ENCODE measurements at regions not wholly inside any gene's neighbourhood (a gene's known extent, or its start where the extent isn't known, plus 50 kb on each side); places are given as distances from the start of the nearest gene placed in this dataset.
"Not testable (repeated sequence)": the region's sequence is repeated elsewhere in the genome, so short reads cannot be mapped to it uniquely, and the experiment has no call there.

DNA sequence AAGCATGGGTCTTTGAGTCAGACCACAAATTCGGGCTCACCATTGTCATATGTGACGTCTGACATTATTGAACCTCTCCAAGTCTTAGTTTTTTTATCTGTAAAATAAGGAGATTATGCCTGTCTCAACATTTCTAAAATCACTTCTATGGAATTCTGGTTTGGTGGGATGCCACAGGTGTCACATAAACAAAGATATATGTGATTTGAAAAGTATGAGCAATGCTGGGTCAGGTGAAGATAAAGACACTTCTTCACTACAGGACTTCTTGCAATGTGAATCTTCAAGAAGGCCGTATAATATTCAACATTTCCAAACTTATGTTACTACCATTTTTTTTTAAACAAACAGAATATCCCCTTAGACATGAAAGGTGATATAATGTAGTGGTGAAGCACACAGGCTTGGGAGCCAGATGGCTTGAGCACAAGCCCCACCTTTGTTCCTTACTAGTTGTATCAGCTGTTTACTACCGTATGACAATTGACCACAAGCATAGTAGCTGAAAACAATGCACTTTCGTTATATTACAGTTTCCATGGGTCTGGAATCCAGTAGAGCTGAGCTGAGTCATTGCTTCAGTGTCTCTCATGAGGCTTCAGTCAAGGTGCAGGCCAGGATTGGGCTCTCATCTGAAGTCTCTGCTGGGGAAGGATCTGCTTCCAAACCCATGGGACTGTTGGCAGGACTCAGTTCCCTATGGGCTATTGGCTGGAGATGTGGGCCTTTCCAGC, 87.7 kb downstream of the UTP18 start:
- no peak for DNase-seq (ENCODE audit: low read depth)

DNA sequence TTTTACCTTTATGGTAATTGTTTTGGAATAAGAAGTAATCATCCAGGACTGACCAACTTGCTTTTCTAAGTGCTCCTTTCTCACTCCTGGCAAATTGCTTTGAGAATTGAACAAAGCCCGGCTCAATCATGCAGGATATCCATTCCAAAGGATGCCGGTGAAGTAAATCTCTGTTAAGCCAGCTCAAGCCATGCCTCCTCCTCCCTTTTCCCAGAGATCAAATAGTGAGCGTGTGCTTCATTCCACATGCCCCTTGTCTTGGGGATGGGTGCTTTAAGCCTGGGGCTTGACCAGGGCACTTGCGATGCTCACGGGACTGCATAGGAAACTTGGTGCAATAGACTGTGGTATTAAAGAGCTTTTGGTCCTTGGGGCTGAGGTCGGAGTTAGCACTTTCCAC, 90.7 kb downstream of the UTP18 start:
- DNase-seq (ENCODE audit: low read depth), result no peak

DNA sequence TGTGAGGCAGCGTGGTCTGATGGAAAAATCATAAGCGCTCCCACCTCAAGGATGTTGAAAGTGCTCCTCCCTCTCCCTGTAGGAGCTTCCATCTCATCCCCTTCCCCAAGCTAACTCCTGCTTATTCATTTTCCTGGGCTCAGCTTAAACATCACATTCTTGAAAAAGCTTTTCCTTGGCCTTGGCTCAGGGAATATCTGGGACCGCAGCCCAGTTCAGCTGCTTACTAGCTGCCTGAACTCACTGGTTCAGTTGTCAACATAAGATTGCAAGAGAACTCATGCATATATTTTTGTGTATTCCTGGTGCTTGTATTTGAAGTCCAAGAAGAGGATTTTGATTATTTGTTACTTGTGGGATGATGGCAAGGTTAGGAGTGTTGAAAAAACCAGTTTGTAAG, 91.5 kb downstream of the UTP18 start:
- DNase-seq (ENCODE audit: low read depth), result no peak

DNA sequence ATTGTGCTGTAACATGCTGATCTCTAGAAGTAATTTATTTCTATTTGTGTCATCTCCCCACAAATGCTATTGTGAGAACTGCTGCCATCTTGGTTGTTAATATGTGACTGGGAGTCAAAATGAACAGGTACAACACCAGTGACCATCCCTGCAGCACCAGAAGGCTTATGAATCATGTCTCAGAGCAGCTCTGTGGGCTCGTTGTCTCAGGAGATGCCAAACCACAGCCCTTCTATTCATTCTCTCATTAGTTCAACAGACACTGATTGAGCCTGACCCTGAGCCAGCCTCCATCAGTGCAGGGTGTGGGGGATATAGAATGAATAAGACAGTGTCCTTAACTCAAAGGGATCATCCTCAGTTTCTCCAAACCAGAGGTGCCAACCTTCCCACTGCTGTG, 92.5 kb downstream of the UTP18 start:
- no peak for DNase-seq (ENCODE audit: low read depth)

- no peak for DNase-seq (ENCODE audit: low read depth)
These were observed 93.0 kb downstream of the UTP18 start for GRCh38 chr17:51353296-51353695.

- no peak for DNase-seq (ENCODE audit: low read depth)
These were observed 94.6 kb downstream of the UTP18 start for GRCh38 chr17:51354936-51355335.

DNA sequence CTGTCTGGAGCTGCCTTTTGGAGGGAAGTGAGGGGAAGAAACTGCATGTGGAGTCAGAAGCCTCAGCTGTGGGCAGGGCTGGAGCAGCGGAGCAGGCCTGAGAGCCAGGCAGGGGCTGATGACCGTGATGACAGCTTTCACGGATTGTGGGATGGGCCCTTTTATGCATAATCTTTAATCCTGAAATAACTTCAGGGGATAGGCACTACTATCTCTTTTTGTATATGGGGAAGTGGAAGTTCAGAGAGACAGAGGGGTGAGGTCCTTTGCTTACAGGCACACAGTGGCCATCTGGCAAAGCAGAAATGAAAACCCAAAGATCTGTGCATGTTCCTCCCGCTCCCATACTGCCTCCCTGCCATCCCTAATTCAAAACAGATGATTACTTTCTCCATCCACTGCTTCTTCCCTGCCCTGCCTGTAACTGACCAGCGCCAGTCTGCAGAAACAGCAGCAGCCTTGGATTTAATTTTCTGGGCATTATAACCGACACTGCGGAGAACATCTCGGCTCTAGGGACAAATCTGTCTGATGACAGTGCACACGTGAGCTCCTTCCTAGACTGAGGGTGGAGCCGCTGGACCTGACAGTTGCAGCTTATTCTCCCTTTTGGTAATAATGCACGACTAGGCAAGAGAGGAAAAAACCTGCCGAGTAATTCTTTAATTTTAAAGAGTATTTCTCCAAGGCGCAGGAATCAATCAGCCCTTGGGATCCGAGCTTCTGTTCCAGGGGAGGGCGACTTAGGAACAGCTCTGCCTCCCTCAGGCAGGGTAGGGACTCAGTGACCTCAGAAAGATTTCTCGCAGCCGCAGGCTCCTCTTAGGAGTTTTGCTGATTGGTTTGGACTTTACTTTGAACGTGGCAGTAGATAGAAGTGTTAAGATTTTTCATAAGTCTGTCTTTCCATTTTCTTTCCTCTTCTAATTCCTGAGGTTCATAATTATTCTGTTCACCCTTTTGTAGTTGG, 95.4 kb downstream of the UTP18 start:
- no peak for DNase-seq (ENCODE audit: low read depth)

DNA sequence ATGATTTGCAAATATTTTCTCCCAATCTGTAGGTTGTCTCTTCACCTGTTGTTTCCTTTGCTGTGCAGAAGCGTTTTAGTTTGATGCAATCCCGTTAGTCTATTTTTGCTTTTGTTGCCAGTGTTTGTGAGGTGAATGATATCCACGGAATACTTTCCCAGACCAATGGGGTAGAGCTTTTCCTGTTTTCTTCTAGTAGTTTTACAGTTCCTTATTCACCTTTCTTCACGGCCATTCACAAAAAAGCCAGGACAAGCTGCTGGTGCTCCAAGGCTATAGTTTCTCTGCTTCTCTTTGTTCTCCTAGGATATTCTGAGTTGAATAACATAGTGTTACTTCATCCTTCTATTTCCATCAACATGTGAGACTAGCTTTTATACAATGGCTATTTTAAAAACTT, 98.7 kb downstream of the UTP18 start:
- no peak for DNase-seq (ENCODE audit: low read depth)

DNA sequence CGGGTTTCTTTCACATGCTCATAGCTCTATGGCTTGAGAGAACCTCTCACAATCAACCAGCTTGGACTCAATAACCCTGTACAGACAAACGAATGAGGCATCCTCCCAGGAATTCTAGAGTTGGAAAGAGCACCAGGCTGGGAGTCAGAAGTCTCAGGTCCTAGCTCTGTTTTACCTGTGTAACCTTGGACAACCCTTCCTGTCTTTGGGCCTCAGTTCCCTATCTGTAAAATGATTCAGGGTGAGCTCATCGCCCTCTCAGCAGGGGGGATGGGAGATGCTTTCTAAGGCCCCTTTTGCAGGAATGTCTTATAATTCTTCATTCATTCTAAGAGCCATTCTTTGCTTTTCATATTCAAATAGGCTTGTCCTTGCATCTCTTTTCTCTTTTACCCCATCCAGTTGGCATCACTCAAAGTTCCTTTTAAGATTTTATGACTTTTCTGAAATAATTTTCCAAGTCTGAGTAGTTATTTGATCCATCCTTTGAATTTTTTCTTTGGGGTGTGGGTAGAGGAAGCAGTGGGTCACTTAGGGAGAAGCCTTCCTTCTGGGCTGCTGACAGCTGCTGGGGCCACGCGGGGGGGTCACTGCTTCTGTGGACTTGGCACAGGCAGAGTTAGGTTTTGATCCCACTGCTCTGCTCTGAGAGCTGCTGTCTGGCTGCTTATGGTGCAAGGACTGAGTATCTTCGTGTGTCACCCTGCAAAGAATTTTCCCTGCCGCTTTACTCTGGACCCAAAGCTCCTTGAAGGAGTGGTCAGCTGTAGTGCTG, 102.7 kb downstream of the UTP18 start:
- DNase-seq (ENCODE audit: low read depth), result no peak

GRCh38 chr17:51365090-51365489, 104.7 kb downstream of the UTP18 start:
- DNase-seq (ENCODE audit: low read depth), result no peak

DNA sequence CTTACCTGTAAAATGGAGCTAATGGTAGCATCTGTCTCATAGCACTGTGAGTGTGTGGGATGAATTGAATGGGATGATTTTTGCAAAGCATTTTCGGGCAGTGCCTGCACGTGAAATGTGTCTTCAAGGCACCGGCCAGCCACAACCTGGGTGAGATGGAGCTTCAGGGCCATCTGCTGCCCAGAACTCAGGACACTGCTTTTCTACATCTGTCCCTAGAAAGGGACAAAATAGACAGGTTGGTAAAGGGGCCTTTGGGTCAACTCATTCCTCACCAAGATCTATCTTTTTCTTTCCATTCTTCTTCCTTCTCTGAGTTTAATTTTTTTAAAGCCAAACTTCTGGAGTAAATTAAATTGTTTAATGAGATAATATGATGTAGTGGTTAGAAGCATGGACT, 106.5 kb downstream of the UTP18 start:
- no peak for DNase-seq (ENCODE audit: low read depth)

- not testable (repeated sequence) for DNase-seq (ENCODE audit: low read depth)
These were observed 107.5 kb downstream of the UTP18 start for GRCh38 chr17:51367836-51368235.

DNA sequence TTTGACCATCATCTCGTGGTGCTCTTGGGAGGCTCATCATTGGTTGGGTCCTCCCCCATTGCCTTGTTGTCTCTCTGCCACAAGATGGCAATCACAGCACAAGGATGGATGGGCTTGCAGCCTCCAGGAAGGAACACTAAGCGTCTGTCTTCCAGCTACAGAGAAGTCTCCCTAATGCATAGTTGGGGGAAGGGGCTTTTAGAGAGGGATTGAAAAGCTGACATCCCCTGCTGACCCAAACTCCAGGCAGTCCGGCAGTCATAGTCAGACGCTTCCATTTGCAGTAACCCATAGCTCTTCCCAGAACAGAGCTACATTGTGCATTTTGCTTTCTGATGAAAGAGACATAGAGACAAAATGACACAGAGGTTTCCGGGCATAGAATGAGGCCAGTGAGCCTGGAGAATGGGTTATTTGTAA, 111.4 kb downstream of the UTP18 start:
- peak; percentile 9 for DNase-seq (ENCODE audit: low read depth)

GRCh38 chr17:51372345-51373004, 112.1 kb downstream of the UTP18 start:
- DNase-seq (ENCODE audit: low read depth), result peak; percentile 54

GRCh38 chr17:51373489-51374152, 113.3 kb downstream of the UTP18 start:
- DNase-seq (ENCODE audit: low read depth), result no peak

DNA sequence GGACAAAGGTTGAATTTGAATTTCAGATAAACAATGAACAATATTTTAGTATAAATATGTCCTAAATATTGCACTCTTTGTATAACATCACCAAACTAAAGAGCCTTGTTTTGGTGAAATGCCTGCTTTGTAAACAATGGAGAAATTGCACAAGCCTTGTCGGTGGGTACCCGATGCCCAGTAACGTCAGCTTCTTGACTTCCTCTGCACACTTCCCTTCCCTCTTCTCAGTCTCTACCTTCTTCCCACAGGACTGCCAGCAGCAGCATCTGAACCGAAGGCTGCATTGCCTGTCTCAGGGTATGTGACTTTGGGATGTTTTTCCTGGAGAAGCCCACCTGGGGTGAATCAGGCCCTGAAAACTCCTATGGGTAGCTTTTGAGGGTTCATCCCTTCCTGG, 113.9 kb downstream of the UTP18 start:
- no peak for DNase-seq (ENCODE audit: low read depth)

DNA sequence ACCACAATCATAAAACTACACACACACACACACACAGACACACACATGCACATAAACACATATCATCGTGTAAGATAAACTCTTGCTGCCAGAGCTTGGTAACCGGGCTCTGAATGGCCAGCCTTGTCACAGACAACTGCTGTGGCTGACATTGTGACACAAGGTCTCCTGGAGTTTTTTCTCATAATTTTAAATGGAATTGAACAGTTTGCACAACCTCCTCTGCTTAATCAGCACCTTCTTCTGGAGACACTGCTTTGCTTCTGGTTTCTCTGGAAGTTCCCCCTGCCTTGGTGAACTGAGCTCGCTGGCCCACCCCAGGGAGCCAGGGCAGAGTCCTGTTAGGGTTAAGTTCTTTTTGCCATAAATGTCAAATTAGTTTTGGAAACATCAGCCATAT, 115.4 kb downstream of the UTP18 start:
- no peak for DNase-seq (ENCODE audit: low read depth)

DNA sequence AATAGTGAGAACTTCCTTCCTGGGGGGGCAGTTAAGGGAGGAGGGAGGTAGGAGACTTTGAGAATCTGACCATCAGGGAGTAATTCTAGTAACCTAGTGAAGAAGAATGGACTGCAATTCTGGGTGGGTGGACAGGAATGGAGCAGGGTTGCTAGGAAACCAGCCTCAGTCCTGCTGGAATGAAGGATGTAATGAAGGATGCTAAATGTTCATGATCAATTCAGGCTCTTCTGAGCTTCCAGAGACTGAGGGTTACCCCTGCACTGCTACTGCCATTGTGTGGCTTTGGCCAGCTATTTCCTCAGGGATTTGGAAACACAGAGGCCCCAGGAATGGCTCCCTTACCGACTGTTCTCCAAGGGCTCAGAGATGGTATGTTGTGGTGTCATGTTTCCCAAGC, 116.4 kb downstream of the UTP18 start:
- no peak for DNase-seq (ENCODE audit: low read depth)

DNA sequence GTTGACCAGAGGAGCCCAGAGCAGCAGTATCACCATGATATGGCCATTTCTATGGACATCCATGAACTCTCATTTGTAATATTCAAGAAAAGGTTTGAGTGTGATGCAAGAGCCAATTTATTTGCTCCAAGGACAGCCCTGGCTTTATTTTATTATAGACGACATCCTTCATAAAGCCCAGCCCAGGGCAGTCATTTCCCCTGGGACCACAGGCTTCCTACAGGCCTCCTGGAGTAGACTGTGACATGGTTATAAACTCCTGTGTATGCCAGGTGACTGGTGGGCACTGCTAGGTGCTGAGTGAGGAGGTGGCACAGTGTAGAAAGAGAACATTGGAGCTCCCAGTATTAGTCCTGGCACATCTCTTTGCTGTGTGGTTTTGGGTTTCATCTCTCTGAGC, 120.9 kb downstream of the UTP18 start:
- DNase-seq (ENCODE audit: low read depth), result no peak

DNA sequence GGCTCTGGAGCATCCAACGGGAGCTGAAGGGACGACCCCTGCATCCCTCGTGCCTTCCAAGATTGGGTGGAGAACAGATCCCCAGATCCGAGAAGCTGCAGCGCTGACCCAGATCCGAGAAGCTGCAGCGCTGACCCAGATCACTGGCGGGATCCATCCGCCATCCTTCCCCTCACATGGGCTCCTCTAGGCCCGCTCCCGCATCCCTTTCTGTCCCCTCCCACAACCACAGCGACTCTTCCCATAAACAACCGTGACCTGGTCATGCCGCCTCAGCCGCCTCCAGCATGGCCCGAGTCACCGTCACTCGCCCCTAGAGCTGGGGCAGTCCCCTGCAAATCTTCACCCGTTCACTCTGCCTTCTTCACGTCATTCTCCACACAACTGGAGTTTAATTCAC, 124.9 kb downstream of the UTP18 start:
- DNase-seq (ENCODE audit: low read depth), result no peak

DNA sequence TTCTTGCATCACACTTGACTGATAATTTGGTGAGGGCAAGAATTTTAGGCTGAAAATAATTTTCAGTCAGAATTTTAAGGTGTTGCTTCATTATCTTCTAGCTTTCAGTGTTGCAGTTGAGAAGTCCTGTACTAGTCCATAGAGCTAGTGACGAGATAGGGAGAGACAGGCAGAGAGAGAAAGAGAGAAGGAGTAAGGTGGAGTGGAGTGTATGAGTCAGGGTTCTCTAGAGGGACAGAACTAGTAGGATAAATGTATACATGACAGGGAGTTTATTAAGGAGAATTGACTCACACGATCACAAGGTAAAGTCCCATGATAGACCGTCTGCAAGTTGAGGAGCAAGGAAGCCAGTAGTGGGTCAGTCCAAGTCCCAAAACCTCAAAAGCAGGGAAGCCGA, 127.2 kb downstream of the UTP18 start:
- DNase-seq (ENCODE audit: low read depth), result no peak

Measured in HS-27A (cell line).